HEK293 (cell line): ENCODE measurements at regions not wholly inside any gene's neighbourhood (a gene's known extent, or its start where the extent isn't known, plus 50 kb on each side); places are given as distances from the start of the nearest gene placed in this dataset.

Experiments used
- CTCF ChIA-PET: fragments of 350-600 bp; formaldehyde crosslinking; extraction: SDS; loops from one replicate; lab custom pipeline; 2021; ENCODE audit warnings: antibody characterized with exemption; lab: Yijun Ruan, JAX
- POLR2A ChIA-PET: fragments of 300-600 bp; formaldehyde crosslinking; extraction: SDS; loops from one replicate; lab custom pipeline; 2020; ENCODE audit warnings: antibody characterized with exemption, inconsistent platforms; lab: Yijun Ruan, JAX
- H3K27ac ChIP-seq: fragments of 200-500 bp; sonication (Bioruptor generic); 2 replicates; pipeline ENCODE4 v1.5.1; 2014; ENCODE audit warnings: low read depth, low read length, control low read depth, inconsistent platforms; ENCODE audit errors: extremely low read depth
- H3K36me3 ChIP-seq, 2 experiments: fragments of 200-500 bp in 1 of 2; sonication (Bioruptor generic) in 1 of 2; 1 replicate in 1 of 2; 2 replicates in 1 of 2; pipeline ENCODE4 v1.5.1; 2014 to 2017; ENCODE audit warnings: inconsistent platforms in 2 of 2, low read length in 2 of 2; ENCODE audit not compliant: control insufficient read depth in 2 of 2, insufficient read depth in 1 of 2
- H3K4me1 ChIP-seq: fragments of 200-500 bp; sonication (Bioruptor generic); 2 replicates; pipeline ENCODE4 v1.5.1; 2014; ENCODE audit warnings: mild to moderate bottlenecking, low read length, inconsistent platforms; ENCODE audit not compliant: control insufficient read depth, insufficient read depth
- H3K4me3 ChIP-seq: 2 replicates; pipeline ENCODE4 v1.5.1; 2011; ENCODE audit warnings: low read depth, mild to moderate bottlenecking, control low read depth, low read length, moderate library complexity
- H3K9me3 ChIP-seq: fragments of 200-500 bp; sonication (Bioruptor generic); 2 replicates; pipeline ENCODE4 v1.5.1; 2014; ENCODE audit warnings: low read depth, low read length, inconsistent platforms; ENCODE audit not compliant: control insufficient read depth, insufficient read depth
- MYNN ChIP-seq: fragments of 450-650 bp; formaldehyde crosslinking; IDR thresholded peaks from 2 replicates; pipeline ENCODE4 v1.5.1; 2016; ENCODE audit warnings: missing biosample characterization, missing genetic modification characterization, borderline replicate concordance
- OVOL3 ChIP-seq: fragments of 450-650 bp; formaldehyde crosslinking; IDR thresholded peaks from 2 replicates; pipeline ENCODE4 v1.5.1; 2016; ENCODE audit warnings: missing biosample characterization, missing genetic modification characterization
- TRIM28 ChIP-seq: IDR thresholded peaks from 2 replicates; pipeline ENCODE4 v1.6.1; 2011; ENCODE audit warnings: low read length, control low read depth, borderline replicate concordance
- WT1 ChIP-seq: fragments of 450-650 bp; formaldehyde crosslinking; IDR thresholded peaks from 2 replicates; pipeline ENCODE4 v1.5.1; 2016; ENCODE audit warnings: missing biosample characterization, missing genetic modification characterization
- ZBTB17 ChIP-seq: fragments of 450-650 bp; formaldehyde crosslinking; IDR thresholded peaks from 2 replicates; pipeline ENCODE4 v1.5.1; 2016; ENCODE audit warnings: missing biosample characterization, missing genetic modification characterization
- ZBTB20 ChIP-seq: fragments of 450-650 bp; formaldehyde crosslinking; IDR thresholded peaks from 2 replicates; pipeline ENCODE4 v1.5.1; 2016; ENCODE audit warnings: missing biosample characterization, missing genetic modification characterization
- ZFHX2 ChIP-seq: fragments of 450-650 bp; formaldehyde crosslinking; conservative IDR thresholded peaks from 2 replicates; pipeline ENCODE4 v1.5.1; 2016; ENCODE audit warnings: missing biosample characterization, missing genetic modification characterization
- ZNF521 ChIP-seq: fragments of 450-650 bp; formaldehyde crosslinking; IDR thresholded peaks from 2 replicates; pipeline ENCODE4 v1.5.1; 2017; ENCODE audit warnings: missing biosample characterization, mild to moderate bottlenecking, missing genetic modification characterization
- ZNF530 ChIP-seq: fragments of 450-650 bp; formaldehyde crosslinking; IDR thresholded peaks from 2 replicates; pipeline ENCODE4 v1.5.1; 2016; ENCODE audit warnings: low read depth, missing biosample characterization, missing genetic modification characterization
- ZNF596 ChIP-seq: fragments of 450-650 bp; IDR thresholded peaks from 2 replicates; pipeline ENCODE4 v1.5.0; 2018; ENCODE audit warnings: missing biosample characterization, mild to moderate bottlenecking, missing genetic modification characterization, moderate library complexity
- ZNF701 ChIP-seq: fragments of 450-650 bp; formaldehyde crosslinking; IDR thresholded peaks from 2 replicates; pipeline ENCODE4 v1.5.1; 2016; ENCODE audit warnings: missing biosample characterization, missing genetic modification characterization
- ZNF707 ChIP-seq: fragments of 450-650 bp; formaldehyde crosslinking; IDR thresholded peaks from 2 replicates; pipeline ENCODE4 v1.5.1; 2016; ENCODE audit warnings: missing biosample characterization, missing genetic modification characterization
- ZNF785 ChIP-seq: fragments of 450-650 bp; formaldehyde crosslinking; IDR thresholded peaks from 2 replicates; pipeline ENCODE4 v1.5.1; 2016; ENCODE audit warnings: missing biosample characterization, missing genetic modification characterization
- TF ChIP-seq, protein P1 (sequence below): fragments of 450-650 bp; formaldehyde crosslinking; IDR thresholded peaks from 2 replicates; pipeline ENCODE4 v1.5.1; 2016; ENCODE audit warnings: missing biosample characterization, missing genetic modification characterization, borderline replicate concordance
- TF ChIP-seq, protein P2 (sequence below): fragments of 450-650 bp; formaldehyde crosslinking; IDR thresholded peaks from 2 replicates; pipeline ENCODE4 v1.5.1; 2017; ENCODE audit warnings: missing biosample characterization, missing genetic modification characterization
- TF ChIP-seq, protein P3 (sequence below): fragments of 450-650 bp; formaldehyde crosslinking; IDR thresholded peaks from 2 replicates; pipeline ENCODE4 v1.5.1; 2016; ENCODE audit warnings: missing biosample characterization, missing genetic modification characterization
- TF ChIP-seq, protein P4 (sequence below): fragments of 450-650 bp; formaldehyde crosslinking; IDR thresholded peaks from 2 replicates; pipeline ENCODE4 v1.5.1; 2016; ENCODE audit warnings: missing biosample characterization, missing genetic modification characterization
- TF ChIP-seq, protein P5 (sequence below): fragments of 450-650 bp; formaldehyde crosslinking; IDR thresholded peaks from 2 replicates; pipeline ENCODE4 v1.5.1; 2016; ENCODE audit warnings: missing biosample characterization, missing genetic modification characterization
- TF ChIP-seq, protein P6 (sequence below): fragments of 450-650 bp; formaldehyde crosslinking; IDR thresholded peaks from 2 replicates; pipeline ENCODE4 v1.5.1; 2016; ENCODE audit warnings: missing biosample characterization, missing genetic modification characterization
- TF ChIP-seq, protein P7 (sequence below): fragments of 450-650 bp; formaldehyde crosslinking; IDR thresholded peaks from 2 replicates; pipeline ENCODE4 v1.5.1; 2016; ENCODE audit warnings: missing biosample characterization, missing genetic modification characterization

DNA sequence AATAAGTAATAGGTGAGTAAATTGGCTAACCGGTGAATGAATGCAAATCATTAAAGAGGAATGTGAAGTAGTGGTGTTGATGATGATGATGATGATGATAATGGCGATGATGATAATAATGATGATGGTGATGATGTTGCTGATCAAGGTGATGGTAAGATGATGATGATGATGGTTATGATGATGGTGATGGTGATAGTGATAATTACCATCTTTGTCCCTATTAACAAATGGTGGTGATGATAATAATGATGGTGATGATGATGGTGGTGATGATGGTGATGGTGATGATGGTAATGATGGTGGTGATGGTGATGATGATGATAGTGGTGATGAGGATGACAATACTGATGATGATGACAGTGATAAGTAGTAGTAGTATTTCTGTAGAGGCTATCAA, 452.6 kb downstream of the ZNF536 start (continued):
- TF ChIP-seq, protein P1, sequence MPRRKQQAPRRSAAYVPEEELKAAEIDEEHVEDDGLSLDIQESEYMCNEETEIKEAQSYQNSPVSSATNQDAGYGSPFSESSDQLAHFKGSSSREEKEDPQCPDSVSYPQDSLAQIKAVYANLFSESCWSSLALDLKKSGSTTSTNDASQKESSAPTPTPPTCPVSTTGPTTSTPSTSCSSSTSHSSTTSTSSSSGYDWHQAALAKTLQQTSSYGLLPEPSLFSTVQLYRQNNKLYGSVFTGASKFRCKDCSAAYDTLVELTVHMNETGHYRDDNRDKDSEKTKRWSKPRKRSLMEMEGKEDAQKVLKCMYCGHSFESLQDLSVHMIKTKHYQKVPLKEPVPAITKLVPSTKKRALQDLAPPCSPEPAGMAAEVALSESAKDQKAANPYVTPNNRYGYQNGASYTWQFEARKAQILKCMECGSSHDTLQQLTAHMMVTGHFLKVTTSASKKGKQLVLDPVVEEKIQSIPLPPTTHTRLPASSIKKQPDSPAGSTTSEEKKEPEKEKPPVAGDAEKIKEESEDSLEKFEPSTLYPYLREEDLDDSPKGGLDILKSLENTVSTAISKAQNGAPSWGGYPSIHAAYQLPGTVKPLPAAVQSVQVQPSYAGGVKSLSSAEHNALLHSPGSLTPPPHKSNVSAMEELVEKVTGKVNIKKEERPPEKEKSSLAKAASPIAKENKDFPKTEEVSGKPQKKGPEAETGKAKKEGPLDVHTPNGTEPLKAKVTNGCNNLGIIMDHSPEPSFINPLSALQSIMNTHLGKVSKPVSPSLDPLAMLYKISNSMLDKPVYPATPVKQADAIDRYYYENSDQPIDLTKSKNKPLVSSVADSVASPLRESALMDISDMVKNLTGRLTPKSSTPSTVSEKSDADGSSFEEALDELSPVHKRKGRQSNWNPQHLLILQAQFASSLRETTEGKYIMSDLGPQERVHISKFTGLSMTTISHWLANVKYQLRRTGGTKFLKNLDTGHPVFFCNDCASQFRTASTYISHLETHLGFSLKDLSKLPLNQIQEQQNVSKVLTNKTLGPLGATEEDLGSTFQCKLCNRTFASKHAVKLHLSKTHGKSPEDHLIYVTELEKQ (tag by site-specific recombination), result no peak
- TF ChIP-seq, protein P2, sequence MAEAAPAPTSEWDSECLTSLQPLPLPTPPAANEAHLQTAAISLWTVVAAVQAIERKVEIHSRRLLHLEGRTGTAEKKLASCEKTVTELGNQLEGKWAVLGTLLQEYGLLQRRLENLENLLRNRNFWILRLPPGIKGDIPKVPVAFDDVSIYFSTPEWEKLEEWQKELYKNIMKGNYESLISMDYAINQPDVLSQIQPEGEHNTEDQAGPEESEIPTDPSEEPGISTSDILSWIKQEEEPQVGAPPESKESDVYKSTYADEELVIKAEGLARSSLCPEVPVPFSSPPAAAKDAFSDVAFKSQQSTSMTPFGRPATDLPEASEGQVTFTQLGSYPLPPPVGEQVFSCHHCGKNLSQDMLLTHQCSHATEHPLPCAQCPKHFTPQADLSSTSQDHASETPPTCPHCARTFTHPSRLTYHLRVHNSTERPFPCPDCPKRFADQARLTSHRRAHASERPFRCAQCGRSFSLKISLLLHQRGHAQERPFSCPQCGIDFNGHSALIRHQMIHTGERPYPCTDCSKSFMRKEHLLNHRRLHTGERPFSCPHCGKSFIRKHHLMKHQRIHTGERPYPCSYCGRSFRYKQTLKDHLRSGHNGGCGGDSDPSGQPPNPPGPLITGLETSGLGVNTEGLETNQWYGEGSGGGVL (tag by site-specific recombination), result no peak
- TF ChIP-seq TRIM28 (no peak), ZNF596 (tag by site-specific recombination) (no peak), ZNF521 (0 out of 2 replicates have a peak, but pooled peaks have one; percentile 79), ZNF785 (tag by site-specific recombination) (no peak), ZNF707 (peak; percentile 51; the same call in 1 of the 2 replicates), MYNN (tag by site-specific recombination) (no peak)
- TF ChIP-seq, protein P3, sequence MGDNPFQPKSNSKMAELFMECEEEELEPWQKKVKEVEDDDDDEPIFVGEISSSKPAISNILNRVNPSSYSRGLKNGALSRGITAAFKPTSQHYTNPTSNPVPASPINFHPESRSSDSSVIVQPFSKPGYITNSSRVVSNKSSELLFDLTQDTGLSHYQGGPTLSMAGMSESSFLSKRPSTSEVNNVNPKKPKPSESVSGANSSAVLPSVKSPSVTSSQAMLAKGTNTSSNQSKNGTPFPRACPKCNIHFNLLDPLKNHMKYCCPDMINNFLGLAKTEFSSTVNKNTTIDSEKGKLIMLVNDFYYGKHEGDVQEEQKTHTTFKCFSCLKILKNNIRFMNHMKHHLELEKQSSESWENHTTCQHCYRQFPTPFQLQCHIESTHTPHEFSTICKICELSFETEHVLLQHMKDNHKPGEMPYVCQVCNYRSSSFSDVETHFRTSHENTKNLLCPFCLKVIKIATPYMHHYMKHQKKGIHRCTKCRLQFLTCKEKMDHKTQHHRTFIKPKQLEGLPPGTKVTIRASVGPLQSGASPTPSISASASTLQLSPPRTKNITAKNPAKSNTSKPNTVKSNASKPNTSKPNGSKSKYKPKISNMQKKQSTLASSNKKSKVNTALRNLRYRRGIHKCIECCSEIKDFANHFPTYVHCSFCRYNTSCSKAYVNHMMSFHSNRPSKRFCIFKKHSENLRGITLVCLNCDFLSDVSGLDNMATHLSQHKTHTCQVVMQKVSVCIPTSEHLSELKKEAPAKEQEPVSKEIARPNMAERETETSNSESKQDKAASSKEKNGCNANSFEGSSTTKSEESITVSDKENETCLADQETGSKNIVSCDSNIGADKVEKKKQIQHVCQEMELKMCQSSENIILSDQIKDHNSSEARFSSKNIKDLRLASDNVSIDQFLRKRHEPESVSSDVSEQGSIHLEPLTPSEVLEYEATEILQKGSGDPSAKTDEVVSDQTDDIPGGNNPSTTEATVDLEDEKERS, result no peak
- TF ChIP-seq, protein P4, sequence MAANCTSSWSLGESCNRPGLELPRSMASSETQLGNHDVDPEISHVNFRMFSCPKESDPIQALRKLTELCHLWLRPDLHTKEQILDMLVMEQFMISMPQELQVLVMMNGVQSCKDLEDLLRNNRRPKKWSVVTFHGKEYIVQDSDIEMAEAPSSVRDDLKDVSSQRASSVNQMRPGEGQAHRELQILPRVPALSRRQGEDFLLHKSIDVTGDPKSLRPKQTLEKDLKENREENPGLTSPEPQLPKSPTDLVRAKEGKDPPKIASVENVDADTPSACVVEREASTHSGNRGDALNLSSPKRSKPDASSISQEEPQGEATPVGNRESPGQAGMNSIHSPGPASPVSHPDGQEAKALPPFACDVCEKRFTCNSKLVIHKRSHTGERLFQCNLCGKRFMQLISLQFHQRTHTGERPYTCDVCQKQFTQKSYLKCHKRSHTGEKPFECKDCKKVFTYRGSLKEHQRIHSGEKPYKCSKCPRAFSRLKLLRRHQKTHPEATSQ (tag by site-specific recombination), result no peak

DNA sequence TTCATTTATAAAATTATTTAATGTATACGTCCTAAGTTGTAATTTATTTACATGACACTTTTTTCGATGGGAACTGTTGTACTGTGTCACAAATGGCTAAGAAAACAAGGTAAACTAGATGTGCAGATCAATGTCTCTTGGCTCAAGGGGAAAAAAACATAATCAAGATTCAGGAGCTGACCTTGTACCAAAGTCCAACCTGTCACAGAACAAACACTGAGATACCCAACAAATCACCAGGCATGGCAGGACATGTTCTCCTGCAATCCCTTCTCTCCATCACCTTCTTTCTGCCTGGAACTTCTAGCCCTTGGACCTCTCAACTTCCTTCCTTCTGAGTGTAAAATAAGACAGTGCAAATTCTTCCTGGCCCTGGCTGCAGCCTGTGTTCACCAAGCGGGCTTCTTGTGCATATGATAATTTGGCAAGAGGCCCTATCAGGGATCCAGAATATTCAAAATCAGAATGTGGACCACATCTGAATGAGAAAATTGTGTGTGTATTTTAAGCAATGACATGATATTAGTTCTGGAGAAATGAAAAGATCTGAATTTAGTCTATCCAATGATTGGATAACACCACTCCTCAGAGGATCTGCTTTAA, 445.9 kb downstream of the ZNF536 start:
- Histone ChIP-seq H3K4me3 (no peak overlapping the region), H3K36me3 (no peaks in the 10 kb centered on the region), H3K27ac (no peak overlapping the region), H3K4me1 (no peaks in the 10 kb centered on the region), H3K9me3 (peaks cover 6% of the 10 kb centered on the region; the same call in 1 of the 2 replicates)
- POLR2A ChIA-PET, result no interaction called here
- CTCF ChIA-PET, result interaction anchor here (0.6 to 1.3 kb wide), 4 partner anchors 13 to 239 kb away, joined by 3 to 5 read pairs (median 4); no protein-coding TSS in a partner anchor
- TF ChIP-seq ZBTB17 (tag by site-specific recombination) (no peak), ZNF701 (no peak), ZNF530 (no peak), ZFHX2 (tag by site-specific recombination) (no peak), ZBTB20 (tag by site-specific recombination) (no peak), OVOL3 (tag by site-specific recombination) (no peak), WT1 (tag by site-specific recombination) (no peak)
- TF ChIP-seq, protein P5, sequence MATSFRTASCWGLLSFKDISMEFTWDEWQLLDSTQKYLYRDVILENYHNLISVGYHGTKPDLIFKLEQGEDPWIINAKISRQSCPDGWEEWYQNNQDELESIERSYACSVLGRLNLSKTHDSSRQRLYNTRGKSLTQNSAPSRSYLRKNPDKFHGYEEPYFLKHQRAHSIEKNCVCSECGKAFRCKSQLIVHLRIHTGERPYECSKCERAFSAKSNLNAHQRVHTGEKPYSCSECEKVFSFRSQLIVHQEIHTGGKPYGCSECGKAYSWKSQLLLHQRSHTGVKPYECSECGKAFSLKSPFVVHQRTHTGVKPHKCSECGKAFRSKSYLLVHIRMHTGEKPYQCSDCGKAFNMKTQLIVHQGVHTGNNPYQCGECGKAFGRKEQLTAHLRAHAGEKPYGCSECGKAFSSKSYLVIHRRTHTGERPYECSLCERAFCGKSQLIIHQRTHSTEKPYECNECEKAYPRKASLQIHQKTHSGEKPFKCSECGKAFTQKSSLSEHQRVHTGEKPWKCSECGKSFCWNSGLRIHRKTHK (tag by site-specific recombination), result no peak
- TF ChIP-seq, protein P6, sequence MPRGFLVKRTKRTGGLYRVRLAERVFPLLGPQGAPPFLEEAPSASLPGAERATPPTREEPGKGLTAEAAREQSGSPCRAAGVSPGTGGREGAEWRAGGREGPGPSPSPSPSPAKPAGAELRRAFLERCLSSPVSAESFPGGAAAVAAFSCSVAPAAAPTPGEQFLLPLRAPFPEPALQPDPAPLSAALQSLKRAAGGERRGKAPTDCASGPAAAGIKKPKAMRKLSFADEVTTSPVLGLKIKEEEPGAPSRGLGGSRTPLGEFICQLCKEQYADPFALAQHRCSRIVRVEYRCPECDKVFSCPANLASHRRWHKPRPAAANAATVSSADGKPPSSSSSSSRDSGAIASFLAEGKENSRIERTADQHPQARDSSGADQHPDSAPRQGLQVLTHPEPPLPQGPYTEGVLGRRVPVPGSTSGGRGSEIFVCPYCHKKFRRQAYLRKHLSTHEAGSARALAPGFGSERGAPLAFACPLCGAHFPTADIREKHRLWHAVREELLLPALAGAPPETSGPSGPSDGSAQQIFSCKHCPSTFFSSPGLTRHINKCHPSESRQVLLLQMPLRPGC (tag by site-specific recombination), result no peak
- TF ChIP-seq, protein P7, sequence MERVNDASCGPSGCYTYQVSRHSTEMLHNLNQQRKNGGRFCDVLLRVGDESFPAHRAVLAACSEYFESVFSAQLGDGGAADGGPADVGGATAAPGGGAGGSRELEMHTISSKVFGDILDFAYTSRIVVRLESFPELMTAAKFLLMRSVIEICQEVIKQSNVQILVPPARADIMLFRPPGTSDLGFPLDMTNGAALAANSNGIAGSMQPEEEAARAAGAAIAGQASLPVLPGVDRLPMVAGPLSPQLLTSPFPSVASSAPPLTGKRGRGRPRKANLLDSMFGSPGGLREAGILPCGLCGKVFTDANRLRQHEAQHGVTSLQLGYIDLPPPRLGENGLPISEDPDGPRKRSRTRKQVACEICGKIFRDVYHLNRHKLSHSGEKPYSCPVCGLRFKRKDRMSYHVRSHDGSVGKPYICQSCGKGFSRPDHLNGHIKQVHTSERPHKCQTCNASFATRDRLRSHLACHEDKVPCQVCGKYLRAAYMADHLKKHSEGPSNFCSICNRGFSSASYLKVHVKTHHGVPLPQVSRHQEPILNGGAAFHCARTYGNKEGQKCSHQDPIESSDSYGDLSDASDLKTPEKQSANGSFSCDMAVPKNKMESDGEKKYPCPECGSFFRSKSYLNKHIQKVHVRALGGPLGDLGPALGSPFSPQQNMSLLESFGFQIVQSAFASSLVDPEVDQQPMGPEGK (tag by site-specific recombination), result no peak
